ENCODE measurements at regions not wholly inside any gene's neighbourhood (a gene's known extent, or its start where the extent isn't known, plus 50 kb on each side); places are given as distances from the start of the nearest gene placed in this dataset.
"Not testable (repeated sequence)": the region's sequence is repeated elsewhere in the genome, so short reads cannot be mapped to it uniquely, and the experiment has no call there.

GRCh38 chr9:43135440-43135839, 952.0 kb downstream of the SPATA31A6 start:
- H3K4me3 ChIP-seq (ENCODE audit: low read length); H3K9ac ChIP-seq (ENCODE audit: low read length); H3K36me3 ChIP-seq (ENCODE audit: control insufficient read depth, insufficient read depth, low read length, severe bottlenecking); H3K4me1 ChIP-seq (ENCODE audit: control insufficient read depth, insufficient read depth, low read length); H3K27me3 ChIP-seq (replicated peaks; ENCODE audit: control insufficient read depth, insufficient read depth, low read length); DNase-seq (ENCODE audit: low read depth); H3K9me3 ChIP-seq (ENCODE audit: control insufficient read depth, low read length): not testable (repeated sequence)

DNA sequence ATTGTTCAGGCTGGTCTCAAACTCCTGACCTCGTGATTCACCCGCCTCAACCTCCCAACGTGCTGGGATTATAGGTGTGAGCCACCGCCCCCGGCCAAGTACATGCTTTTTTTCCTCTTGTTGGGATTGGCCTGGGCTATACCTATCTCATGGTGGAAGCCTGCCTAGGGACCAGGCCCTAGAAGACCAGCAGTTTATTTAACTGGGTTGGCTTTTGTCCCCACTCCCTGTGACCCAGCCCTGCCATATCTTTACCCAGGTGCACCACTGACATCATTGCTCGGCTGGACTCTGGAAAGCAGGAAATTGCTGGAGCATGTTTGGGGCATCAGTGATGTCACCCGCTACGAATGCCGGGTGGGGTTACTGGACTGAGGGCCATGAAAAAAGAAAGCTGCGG, 955.5 kb downstream of the SPATA31A6 start:
- not testable (repeated sequence) for H3K4me3 ChIP-seq (ENCODE audit: low read length); DNase-seq (ENCODE audit: low read depth); H3K27me3 ChIP-seq (replicated peaks; ENCODE audit: control insufficient read depth, insufficient read depth, low read length); H3K9ac ChIP-seq (ENCODE audit: low read length); H3K9me3 ChIP-seq (ENCODE audit: control insufficient read depth, low read length); H3K4me1 ChIP-seq (ENCODE audit: control insufficient read depth, insufficient read depth, low read length); H3K36me3 ChIP-seq (ENCODE audit: control insufficient read depth, insufficient read depth, low read length, severe bottlenecking)

GRCh38 chr9:43139349-43139748, 955.9 kb downstream of the SPATA31A6 start:
- H3K9ac ChIP-seq (ENCODE audit: low read length); H3K9me3 ChIP-seq (ENCODE audit: control insufficient read depth, low read length); H3K4me1 ChIP-seq (ENCODE audit: control insufficient read depth, insufficient read depth, low read length); H3K36me3 ChIP-seq (ENCODE audit: control insufficient read depth, insufficient read depth, low read length, severe bottlenecking); H3K4me3 ChIP-seq (ENCODE audit: low read length); H3K27me3 ChIP-seq (replicated peaks; ENCODE audit: control insufficient read depth, insufficient read depth, low read length); DNase-seq (ENCODE audit: low read depth): not testable (repeated sequence)

DNA sequence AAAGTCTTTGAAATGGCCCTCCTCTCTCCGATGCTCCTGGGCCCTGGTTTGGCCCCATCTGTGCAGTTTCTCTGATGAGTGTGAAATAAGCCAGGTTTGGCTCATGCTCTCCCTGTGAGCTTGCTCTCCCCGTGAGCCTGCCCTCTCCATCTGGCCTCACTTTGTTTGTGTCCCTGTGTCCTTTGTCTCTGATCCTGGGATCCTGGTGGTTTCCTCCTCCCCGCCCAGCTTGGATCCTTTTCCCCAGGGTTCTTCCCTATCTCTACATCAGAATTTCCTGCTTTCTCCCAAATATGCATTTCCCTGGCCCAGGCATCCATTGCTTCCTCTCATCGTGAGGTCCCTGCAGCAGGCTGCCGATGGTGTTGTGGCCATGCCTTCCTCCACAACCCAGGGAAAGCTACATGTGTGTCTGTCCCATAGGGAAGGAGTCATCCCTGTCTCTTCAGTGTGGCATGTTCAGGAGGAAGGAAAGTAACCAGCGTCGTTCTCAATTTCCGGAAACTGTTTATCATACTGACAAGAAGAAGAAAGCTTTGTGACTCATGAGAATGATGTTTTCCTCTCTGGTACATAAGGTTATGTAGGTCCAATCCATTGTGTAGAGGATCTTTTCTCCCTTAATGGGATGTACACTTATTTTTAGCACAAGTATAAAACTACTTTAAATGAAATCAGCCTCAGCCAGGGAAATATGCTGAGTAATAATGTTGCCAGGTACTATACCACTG, 956.6 kb downstream of the SPATA31A6 start:
- DNase-seq (ENCODE audit: low read depth); H3K4me1 ChIP-seq (ENCODE audit: control insufficient read depth, insufficient read depth, low read length); H3K9me3 ChIP-seq (ENCODE audit: control insufficient read depth, low read length); H3K4me3 ChIP-seq (ENCODE audit: low read length); H3K9ac ChIP-seq (ENCODE audit: low read length); H3K27me3 ChIP-seq (replicated peaks; ENCODE audit: control insufficient read depth, insufficient read depth, low read length); H3K36me3 ChIP-seq (ENCODE audit: control insufficient read depth, insufficient read depth, low read length, severe bottlenecking): not testable (repeated sequence)

All from adipocyte (in vitro differentiated cells).